ENCODE measurements at regions not wholly inside any gene's neighbourhood (a gene's known extent, or its start where the extent isn't known, plus 50 kb on each side); places are given as distances from the start of the nearest gene placed in this dataset.

DNA sequence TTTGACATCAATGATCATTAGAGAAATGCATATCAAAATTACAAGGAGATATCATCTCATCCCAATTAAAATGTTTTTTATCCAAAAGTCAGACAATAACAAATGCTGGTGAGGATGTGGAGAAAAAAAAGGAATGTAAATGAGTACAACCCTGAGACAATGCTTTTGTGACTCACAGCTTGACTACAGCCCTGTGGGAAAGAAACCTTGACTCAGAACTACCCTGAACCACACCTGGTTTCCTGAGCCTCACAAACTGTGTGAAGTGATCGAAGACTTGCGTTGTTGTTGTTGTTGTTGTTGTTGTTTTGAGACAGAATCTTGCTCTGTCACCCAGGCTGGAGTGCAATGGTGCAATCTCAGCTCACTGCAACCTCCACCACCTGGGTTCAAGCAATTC is 266.6 kb upstream of the MYT1L start:
- TF ChIP-seq EP300 (IDR thresholded peaks at IDR 0.05) (no peak), POLR2A (IDR thresholded peaks at IDR 0.05; ENCODE audit: low read depth) (no peak), POLR2AphosphoS5 (IDR thresholded peaks at IDR 0.05) (no peak)
- TF ChIP-seq, protein P1, sequence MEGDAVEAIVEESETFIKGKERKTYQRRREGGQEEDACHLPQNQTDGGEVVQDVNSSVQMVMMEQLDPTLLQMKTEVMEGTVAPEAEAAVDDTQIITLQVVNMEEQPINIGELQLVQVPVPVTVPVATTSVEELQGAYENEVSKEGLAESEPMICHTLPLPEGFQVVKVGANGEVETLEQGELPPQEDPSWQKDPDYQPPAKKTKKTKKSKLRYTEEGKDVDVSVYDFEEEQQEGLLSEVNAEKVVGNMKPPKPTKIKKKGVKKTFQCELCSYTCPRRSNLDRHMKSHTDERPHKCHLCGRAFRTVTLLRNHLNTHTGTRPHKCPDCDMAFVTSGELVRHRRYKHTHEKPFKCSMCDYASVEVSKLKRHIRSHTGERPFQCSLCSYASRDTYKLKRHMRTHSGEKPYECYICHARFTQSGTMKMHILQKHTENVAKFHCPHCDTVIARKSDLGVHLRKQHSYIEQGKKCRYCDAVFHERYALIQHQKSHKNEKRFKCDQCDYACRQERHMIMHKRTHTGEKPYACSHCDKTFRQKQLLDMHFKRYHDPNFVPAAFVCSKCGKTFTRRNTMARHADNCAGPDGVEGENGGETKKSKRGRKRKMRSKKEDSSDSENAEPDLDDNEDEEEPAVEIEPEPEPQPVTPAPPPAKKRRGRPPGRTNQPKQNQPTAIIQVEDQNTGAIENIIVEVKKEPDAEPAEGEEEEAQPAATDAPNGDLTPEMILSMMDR (IDR thresholded peaks at IDR 0.05) = no peak
- Histone ChIP-seq H3K4me3 (no peak overlapping the region), H3K36me3 (no peaks in the 10 kb centered on the region), H3K9me3 (no peaks in the 10 kb centered on the region), H3K27me3 (no peaks in the 10 kb centered on the region), H3K27ac (replicated peaks in 1 of 4) (no peak overlapping the region), H3K4me1 (peaks cover 0 to 10% (median 6%) of the 10 kb centered on the region in 4 donors)
- no peak for DNase-seq (ENCODE audit: extremely low spot score)
- intact Hi-C loops (cut with DNase I) = no loop called here
- WGBS = 100% methylated on average over 2 of the region's 2 CpGs

DNA sequence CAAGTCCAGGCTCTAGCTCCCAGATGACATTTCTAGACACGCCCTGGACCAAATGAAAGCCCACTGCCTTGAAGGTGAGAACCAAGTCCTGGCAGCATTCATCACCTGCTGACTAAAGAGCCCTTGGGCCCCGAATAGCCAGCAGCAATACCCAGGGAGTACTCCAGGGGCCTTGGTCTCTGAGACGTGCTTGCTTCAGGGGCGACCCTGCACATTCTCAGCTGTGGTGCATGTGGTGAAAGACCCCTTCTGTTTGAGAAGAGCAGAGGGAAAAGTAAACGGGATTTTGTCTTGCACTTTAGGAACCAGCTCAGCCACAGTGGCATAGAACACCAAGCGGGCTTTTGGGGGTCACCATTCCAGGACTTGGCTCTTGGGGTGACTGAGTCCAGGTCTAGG is 260.5 kb upstream of the MYT1L start:
- Histone ChIP-seq H3K27ac (replicated peaks in 1 of 4) (no peak overlapping the region), H3K4me1 (peaks cover 0 to 4% (median 0%) of the 10 kb centered on the region in 4 donors), H3K27me3 (no peaks in the 10 kb centered on the region), H3K36me3 (no peaks in the 10 kb centered on the region), H3K9me3 (no peaks in the 10 kb centered on the region), H3K4me3 (no peak overlapping the region)
- WGBS = 69% methylated on average over 6 of the region's 6 CpGs
- TF ChIP-seq POLR2AphosphoS5 (IDR thresholded peaks at IDR 0.05) (no peak), POLR2A (IDR thresholded peaks at IDR 0.05; ENCODE audit: low read depth) (no peak), EP300 (IDR thresholded peaks at IDR 0.05) (no peak)
- TF ChIP-seq, protein P1 (IDR thresholded peaks at IDR 0.05) = no peak
- peak; percentile 64 for DNase-seq (ENCODE audit: extremely low spot score)
- intact Hi-C loops (cut with DNase I) = no loop called here

DNA sequence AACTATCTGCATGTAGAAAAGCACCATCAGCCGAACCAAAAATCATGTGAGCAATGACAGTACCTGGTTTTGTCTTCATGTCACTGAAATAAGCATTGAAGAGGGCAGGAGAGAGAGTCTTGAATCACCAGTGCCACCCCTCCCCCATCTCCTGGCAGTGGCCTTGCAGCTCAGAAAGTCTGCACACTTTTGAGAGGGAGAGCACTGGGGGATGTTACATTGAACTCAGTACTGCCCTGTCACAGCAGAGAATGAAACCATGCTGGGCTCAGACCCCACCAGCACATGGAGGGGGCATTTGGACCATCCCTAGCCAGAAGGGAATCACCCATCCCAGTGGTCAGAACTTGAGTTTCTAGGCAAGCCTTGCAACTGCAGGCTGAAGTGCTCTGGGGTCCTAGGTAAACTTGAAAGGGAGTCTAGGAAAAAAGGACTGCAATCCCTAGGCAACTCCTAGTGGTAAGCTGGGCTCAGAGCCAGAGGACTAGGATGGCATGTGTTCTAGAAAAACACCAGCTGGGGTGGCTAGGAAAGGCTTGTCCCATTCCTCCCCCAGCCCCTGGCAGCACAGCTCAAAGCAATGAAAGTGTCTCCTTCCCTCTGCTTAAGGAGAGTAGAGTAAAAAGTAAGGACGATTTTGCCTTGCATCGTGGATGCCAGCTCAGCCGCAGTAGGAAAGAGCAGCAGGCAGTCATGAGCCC is 259.9 kb upstream of the MYT1L start:
- TF ChIP-seq, protein P1 (IDR thresholded peaks at IDR 0.05) = no peak
- TF ChIP-seq POLR2AphosphoS5 (IDR thresholded peaks at IDR 0.05) = no peak
- no peak for TF ChIP-seq EP300 (IDR thresholded peaks at IDR 0.05)
- no peak for TF ChIP-seq POLR2A (IDR thresholded peaks at IDR 0.05; ENCODE audit: low read depth)
- DNase-seq (ENCODE audit: extremely low spot score) = peak; percentile 57
- Histone ChIP-seq H3K36me3 (no peaks in the 10 kb centered on the region), H3K27me3 (no peaks in the 10 kb centered on the region), H3K4me1 (peaks cover 0 to 4% (median 0%) of the 10 kb centered on the region in 4 donors), H3K9me3 (no peaks in the 10 kb centered on the region), H3K4me3 (no peak overlapping the region), H3K27ac (replicated peaks in 1 of 4) (no peak overlapping the region)
- WGBS = 72% methylated on average over 4 of the region's 4 CpGs
- intact Hi-C loops (cut with DNase I) = no loop called here

DNA sequence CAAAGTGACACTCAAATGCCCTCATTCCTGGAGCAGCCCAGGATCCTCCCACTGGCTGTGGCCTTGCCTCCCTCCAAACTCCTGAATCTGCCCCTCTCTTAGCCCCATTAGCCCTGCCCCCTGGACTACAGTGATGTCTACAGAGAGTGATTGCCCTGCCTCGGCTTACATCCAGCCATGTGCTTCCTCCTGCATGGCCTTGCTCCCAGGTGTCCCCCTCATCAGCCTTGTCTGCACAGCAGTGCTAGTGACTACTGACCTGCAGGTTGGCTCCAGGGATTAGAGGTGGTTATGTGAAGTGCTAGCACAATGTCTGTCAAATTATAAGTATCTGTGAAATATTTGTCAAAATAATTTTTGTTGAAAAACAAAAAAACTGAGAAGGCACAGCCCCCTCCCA is 259.1 kb upstream of the MYT1L start:
- TF ChIP-seq, protein P1 (IDR thresholded peaks at IDR 0.05) = no peak
- TF ChIP-seq EP300 (IDR thresholded peaks at IDR 0.05) = no peak
- TF ChIP-seq POLR2A (IDR thresholded peaks at IDR 0.05; ENCODE audit: low read depth) = no peak
- no peak for TF ChIP-seq POLR2AphosphoS5 (IDR thresholded peaks at IDR 0.05)
- H3K27ac ChIP-seq (replicated peaks in 1 of 4) = no peak overlapping the region
- peak; percentile 45 for DNase-seq (ENCODE audit: extremely low spot score)
- H3K9me3 ChIP-seq = no peaks in the 10 kb centered on the region
- H3K27me3 ChIP-seq = no peaks in the 10 kb centered on the region
- H3K36me3 ChIP-seq = no peaks in the 10 kb centered on the region
- 75% methylated on average over 1 of the region's 1 CpG for WGBS
- intact Hi-C loops (cut with DNase I) = no loop called here
- peaks cover 0 to 4% (median 0%) of the 10 kb centered on the region in 4 donors for H3K4me1 ChIP-seq
- no peak overlapping the region for H3K4me3 ChIP-seq

DNA sequence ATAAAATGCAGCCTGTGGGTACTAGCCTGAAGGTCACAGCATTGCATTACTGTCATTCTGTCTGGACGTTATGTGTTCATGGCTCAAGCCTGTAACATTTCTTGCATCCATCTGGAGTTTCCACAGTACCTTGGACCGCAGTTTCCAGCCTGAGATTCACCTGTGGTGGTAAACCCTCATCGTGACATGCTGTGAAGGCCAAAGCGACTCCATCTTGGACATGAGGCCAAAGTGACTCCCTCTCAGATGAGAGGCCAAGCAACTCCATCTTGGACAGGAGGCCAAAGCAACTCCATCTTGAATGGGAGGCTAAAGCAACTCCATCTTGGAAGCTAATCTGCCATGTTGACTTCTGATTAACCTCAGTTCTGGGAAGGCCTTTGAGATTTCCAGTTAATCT is 257.7 kb upstream of the MYT1L start:
- no peaks in the 10 kb centered on the region for H3K9me3 ChIP-seq
- DNase-seq (ENCODE audit: extremely low spot score) = peak; percentile 68
- no peak overlapping the region for H3K4me3 ChIP-seq
- 98% methylated on average over 4 of the region's 4 CpGs for WGBS
- no peaks in the 10 kb centered on the region for H3K36me3 ChIP-seq
- H3K27me3 ChIP-seq = no peaks in the 10 kb centered on the region
- TF ChIP-seq EP300 (IDR thresholded peaks at IDR 0.05) (no peak), POLR2AphosphoS5 (IDR thresholded peaks at IDR 0.05) (no peak)
- TF ChIP-seq, protein P1 (IDR thresholded peaks at IDR 0.05) = no peak
- H3K27ac ChIP-seq (replicated peaks in 1 of 4) = no peak overlapping the region
- intact Hi-C loops (cut with DNase I) = no loop called here
- peaks cover 0 to 4% (median 0%) of the 10 kb centered on the region in 4 donors for H3K4me1 ChIP-seq
